Suppressor macrophage (primary cell): ENCODE measurements at regions not wholly inside any gene's neighbourhood (a gene's known extent, or its start where the extent isn't known, plus 50 kb on each side); places are given as distances from the start of the nearest gene placed in this dataset.

Experiments used
- DNase-seq, 4 experiments: peaks; one replicate each; pipeline ENCODE4 v3.0.0-alpha.2; 2020 to 2022

- DNase-seq: no peak
Measured at GRCh38 chr2:71789556-71790204, 336.3 kb downstream of the DYSF start.

- no peak for DNase-seq
Measured at GRCh38 chr2:71788601-71789240, 335.4 kb downstream of the DYSF start.

- no peak for DNase-seq
Measured at GRCh38 chr2:71788186-71788525, 334.8 kb downstream of the DYSF start.

- DNase-seq: no peak
Measured at GRCh38 chr2:71787476-71788185, 334.3 kb downstream of the DYSF start.

- no peak for DNase-seq
Measured at GRCh38 chr2:71787108-71787415, 333.7 kb downstream of the DYSF start.

GRCh38 chr2:71786291-71787107 is 333.1 kb downstream of the DYSF start:
- DNase-seq: no peak

GRCh38 chr2:71785516-71785981 is 332.2 kb downstream of the DYSF start:
- no peak for DNase-seq

GRCh38 chr2:71784734-71785511 is 331.6 kb downstream of the DYSF start:
- no peak for DNase-seq

- DNase-seq: no peak
Measured at GRCh38 chr2:71783815-71784214, 330.5 kb downstream of the DYSF start.

- no peak for DNase-seq
Measured at GRCh38 chr2:71783215-71783614, 329.9 kb downstream of the DYSF start.

- DNase-seq: no peak
Measured at GRCh38 chr2:71782323-71782722, 329.0 kb downstream of the DYSF start.

- DNase-seq: no peak
Measured at GRCh38 chr2:71781695-71782228, 328.4 kb downstream of the DYSF start.

GRCh38 chr2:71780162-71780561 is 326.8 kb downstream of the DYSF start:
- no peak for DNase-seq

- no peak for DNase-seq
Measured at GRCh38 chr2:71779774-71780105, 326.4 kb downstream of the DYSF start.

- DNase-seq: no peak
Measured at GRCh38 chr2:71778936-71779773, 325.8 kb downstream of the DYSF start.

- no peak for DNase-seq
Measured at GRCh38 chr2:71778514-71778913, 325.2 kb downstream of the DYSF start.

GRCh38 chr2:71777946-71778345 is 324.6 kb downstream of the DYSF start:
- no peak for DNase-seq

GRCh38 chr2:71776227-71776626 is 322.9 kb downstream of the DYSF start:
- no peak for DNase-seq

- DNase-seq: no peak
Measured at GRCh38 chr2:71773218-71773617, 319.9 kb downstream of the DYSF start.

- no peak for DNase-seq
Measured at GRCh38 chr2:71772510-71773172, 319.3 kb downstream of the DYSF start.

- DNase-seq: no peak
Measured at GRCh38 chr2:71767663-71768062, 314.3 kb downstream of the DYSF start.
